ENCODE measurements at regions not wholly inside any gene's neighbourhood (a gene's known extent, or its start where the extent isn't known, plus 50 kb on each side); places are given as distances from the start of the nearest gene placed in this dataset.
"Not testable (repeated sequence)": the region's sequence is repeated elsewhere in the genome, so short reads cannot be mapped to it uniquely, and the experiment has no call there.

DNA sequence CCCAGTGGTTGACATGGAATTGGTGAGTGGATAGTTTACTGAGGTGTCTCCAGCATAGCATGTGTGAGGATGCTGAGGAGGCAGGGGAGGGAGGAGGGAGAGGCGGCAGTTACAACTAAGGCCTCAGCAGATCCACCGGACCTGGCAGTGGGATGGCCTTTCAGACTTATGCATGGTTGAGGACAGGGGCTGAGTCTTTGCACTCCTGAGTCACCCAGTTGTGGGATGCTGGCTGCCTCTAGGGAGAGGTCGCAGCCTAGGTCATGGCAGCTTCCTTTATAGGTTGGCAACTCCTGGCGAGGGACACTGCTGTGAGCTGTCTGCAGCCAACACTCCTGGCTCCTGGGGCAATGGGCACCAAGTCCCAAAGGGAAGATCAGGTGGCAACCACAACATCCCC, 380.3 kb downstream of the PREX1 start:
- TF ChIP-seq CTCF (IDR thresholded peaks at IDR 0.05; ENCODE audit: insufficient read depth, missing control alignments) = no peak
- FAIRE-seq (no peak), DNase-seq (ENCODE audit: insufficient read length, low spot score) (no peak)

GRCh38 chr20:48445827-48446226, 382.0 kb downstream of the PREX1 start:
- TF ChIP-seq CTCF (IDR thresholded peaks at IDR 0.05; ENCODE audit: insufficient read depth, missing control alignments) = no peak
- no peak for FAIRE-seq
- DNase-seq (ENCODE audit: insufficient read length, low spot score) = no peak

- TF ChIP-seq CTCF (IDR thresholded peaks at IDR 0.05; ENCODE audit: insufficient read depth, missing control alignments) = no peak
- FAIRE-seq (no peak), DNase-seq (ENCODE audit: insufficient read length, low spot score) (no peak)
Measured at GRCh38 chr20:48444249-48444648, 383.6 kb downstream of the PREX1 start.

DNA sequence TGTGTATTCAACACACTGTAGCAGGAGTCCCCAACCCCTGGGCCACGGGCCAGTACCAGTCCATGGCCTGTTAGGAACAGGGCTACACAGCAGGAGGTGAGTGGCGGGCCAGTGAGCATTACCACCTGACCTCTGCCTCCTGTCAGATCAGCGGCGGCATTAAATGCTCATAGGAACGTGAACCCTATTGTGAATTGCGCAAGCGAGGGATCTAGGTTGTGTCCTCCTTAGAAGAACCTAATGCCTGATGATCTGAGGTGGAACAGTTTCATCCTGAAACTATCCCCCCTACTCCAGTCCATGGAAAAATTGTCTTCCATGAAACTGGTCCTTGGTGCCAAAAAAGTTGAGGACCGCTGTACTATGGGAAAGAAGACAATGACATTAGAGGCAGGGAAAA, 386.9 kb downstream of the PREX1 start:
- FAIRE-seq (no peak), DNase-seq (ENCODE audit: insufficient read length, low spot score) (no peak)
- TF ChIP-seq CTCF (IDR thresholded peaks at IDR 0.05; ENCODE audit: insufficient read depth, missing control alignments) = no peak

GRCh38 chr20:48440261-48440660, 387.5 kb downstream of the PREX1 start:
- DNase-seq (ENCODE audit: insufficient read length, low spot score); FAIRE-seq: not testable (repeated sequence)

DNA sequence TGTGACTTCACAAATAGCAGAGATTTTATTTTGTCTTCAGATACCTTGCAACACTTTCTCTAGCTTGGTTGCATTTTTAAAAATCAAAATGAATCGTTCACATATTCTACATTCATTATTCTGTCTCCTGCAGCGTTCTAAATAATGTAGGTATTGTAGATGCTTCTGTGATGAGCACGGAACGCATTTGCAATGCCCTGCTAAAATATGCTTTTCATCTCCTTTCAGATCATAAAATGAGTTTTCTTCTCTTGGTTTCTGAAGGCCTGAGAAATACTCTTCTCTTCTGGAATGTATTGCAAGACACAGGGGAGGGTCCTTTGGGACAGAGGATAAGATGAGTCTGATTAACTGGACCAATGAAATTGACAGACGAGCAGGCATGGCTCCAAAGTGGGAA, 390.7 kb downstream of the PREX1 start:
- no peak for TF ChIP-seq CTCF (IDR thresholded peaks at IDR 0.05; ENCODE audit: insufficient read depth, missing control alignments)
- FAIRE-seq (no peak), DNase-seq (ENCODE audit: insufficient read length, low spot score) (no peak)

GRCh38 chr20:48436609-48437008, 391.2 kb downstream of the PREX1 start:
- not testable (repeated sequence) for FAIRE-seq; DNase-seq (ENCODE audit: insufficient read length, low spot score)

DNA sequence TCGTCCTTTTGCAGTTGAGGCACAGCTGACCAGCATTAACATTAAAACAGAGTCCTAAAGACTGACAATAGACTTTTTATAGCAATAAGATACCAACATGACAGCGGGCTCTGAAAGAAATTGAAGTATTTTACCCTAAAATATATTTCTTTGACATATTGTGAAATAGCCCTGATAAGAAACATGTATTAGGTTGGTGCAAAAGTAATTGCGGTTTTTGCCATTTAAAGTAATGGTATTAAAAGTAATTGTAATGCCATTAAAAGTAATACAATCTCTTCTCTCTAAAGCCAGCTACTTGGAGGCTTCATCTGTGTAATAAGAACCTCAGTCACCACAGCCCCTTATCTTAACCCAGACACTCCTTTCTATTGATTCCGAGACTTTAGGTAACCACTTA, 394.6 kb downstream of the PREX1 start:
- FAIRE-seq (no peak), DNase-seq (ENCODE audit: insufficient read length, low spot score) (no peak)

More for the DNA sequence above, 394.6 kb downstream of the PREX1 start:
- no peak for TF ChIP-seq CTCF (IDR thresholded peaks at IDR 0.05; ENCODE audit: insufficient read depth, missing control alignments)
